ENCODE measurements at regions not wholly inside any gene's neighbourhood (a gene's known extent, or its start where the extent isn't known, plus 50 kb on each side); places are given as distances from the start of the nearest gene placed in this dataset.

DNA sequence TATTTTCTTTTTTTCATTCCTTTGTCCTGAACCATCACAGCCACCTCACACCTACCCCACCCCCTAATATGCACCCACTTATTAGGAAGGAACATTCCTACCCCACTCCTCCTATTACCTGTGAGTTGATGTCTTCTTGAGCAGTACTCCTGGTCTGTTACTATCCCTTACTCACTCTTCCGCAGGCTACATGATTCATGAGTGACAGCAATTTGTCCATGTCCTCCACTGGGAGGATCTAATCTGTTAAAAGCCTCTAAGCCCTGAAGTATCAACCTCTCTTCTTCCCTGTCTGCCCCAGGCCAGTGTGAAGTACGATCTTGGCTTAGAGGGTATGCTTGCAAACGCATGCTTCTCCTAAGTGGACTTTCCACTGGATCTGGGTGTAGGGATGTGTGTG, 75.6 kb upstream of the RFX8 start:
- no peak for DNase-seq

DNA sequence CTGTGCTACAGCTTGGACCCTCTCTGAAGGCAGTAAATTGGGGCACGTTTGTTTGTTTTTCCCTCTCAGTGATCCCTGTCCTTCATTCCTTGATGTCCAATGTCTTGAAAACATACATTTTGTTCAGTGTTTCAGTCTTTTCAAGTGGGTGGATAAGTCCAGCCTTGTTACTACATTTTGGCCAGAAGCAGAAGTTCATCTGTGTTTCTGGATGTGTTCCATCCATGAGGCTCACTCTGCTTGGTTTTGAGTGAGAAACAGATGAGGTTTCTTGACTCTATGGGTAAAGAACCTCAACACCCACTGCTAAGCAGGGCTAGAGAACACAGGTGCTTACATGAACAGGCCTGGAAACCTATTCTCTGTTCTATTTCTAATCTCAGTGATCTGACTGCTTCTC, 74.5 kb upstream of the RFX8 start:
- no peak for DNase-seq

DNA sequence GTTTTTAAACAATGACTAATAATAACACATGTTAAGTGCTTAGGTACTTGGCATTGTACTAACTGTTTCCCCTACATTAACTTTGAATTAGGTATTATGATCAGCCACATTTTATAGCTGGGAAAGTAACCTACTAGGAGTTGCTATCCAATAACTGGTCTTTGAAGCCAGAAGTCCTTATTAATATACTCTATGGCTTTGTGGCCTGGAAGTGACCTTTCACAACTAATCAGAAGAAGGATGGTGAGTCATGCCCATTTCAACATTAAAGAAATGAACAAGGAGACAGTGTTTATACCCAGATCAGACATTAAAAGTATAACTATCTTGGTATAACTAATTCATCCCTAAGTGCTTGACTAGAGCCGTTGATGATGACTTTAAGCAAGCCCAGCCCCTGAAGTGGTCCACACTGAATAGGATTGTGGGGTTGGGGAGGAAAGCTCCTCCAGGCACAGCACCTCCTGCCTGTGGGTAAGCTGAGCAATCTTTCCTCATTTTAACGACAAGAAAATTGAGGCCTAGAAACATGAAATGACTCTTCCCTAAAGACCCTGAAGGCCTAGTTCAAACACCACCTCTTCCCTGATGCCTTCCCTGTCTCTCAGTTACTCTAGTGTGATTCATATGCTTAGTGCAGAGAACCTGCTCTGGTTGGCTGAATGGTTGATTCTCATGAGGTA, 71.6 kb upstream of the RFX8 start:
- DNase-seq = no peak

DNA sequence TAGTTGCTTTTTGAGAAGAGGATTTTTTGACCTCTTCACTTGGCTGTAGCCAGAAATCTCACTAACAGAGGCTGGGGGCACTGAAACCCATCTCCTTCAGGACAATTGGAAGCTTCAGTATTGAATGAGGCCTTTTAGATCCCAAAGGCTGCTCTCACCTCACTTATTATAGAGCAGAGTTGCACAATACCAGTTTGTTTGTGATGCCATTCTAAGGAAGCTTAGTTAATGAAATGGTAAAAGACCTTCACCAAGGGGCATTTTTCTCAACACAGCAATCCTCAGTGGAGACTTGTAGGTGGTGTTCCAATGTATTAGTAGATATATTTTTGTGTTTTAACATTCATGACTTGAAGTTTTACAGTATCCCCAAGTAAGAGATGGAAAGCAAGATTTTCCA, 71.0 kb upstream of the RFX8 start:
- no peak for DNase-seq

DNA sequence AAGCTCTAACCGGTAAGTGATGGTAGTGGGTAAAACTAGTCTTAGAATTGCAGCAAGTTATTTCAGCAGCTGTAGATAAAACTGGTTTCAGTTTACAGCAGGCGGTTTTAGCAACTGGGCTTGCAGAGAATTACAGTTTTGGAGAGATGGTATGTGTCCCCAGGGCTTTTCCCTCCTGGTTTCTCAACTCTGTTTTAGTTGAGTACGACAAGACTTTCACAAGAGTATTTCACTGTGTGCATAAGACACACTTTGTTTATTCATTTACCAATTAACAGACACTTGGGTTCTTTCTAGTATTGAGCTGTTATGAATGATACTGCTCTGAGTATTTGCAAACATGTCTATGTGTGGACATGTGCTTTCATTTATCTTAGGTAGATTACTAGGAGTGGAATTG, 65.6 kb upstream of the RFX8 start:
- DNase-seq = no peak

DNA sequence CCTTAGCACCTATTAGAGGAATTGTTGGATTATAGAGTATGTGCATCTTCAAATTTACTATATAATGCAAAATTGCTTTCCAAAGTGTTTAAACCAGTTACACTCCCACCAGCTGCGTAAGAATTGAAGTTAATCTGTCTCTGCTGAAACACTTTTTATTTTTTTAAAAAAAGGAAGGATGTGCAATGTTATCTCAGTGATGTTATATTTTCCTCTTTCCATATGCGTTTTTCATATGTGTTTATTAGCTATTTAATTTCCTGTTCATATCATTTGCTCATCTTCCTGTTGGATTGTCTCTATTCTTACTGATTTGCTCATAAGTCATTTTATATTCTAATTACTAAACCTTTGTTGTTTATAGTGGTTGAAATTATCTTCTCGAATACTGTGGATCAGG, 63.2 kb upstream of the RFX8 start:
- no peak for DNase-seq

DNA sequence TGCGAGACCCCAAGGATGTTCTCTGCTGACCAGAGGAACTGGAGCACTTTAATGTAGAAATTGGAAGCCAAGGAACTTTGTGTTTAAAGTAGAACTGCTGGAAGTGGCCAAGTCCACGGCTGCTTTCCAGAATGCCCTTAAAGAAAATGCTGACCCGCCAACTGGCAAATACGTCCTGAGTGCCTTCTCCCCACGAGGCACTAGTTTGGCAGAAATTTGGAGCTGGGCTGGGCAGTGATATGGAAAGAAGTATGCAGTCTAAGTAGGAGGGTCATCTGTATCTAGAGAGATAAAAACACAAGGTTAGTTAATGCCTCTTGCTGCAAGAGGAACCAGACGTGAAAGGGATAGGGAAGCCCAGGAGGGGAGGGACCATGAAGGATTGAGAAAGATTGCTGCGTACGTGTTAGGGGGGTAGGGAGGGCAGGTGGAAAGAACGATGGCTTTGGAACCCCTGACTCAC, 59.3 kb upstream of the RFX8 start:
- DNase-seq = no peak

DNA sequence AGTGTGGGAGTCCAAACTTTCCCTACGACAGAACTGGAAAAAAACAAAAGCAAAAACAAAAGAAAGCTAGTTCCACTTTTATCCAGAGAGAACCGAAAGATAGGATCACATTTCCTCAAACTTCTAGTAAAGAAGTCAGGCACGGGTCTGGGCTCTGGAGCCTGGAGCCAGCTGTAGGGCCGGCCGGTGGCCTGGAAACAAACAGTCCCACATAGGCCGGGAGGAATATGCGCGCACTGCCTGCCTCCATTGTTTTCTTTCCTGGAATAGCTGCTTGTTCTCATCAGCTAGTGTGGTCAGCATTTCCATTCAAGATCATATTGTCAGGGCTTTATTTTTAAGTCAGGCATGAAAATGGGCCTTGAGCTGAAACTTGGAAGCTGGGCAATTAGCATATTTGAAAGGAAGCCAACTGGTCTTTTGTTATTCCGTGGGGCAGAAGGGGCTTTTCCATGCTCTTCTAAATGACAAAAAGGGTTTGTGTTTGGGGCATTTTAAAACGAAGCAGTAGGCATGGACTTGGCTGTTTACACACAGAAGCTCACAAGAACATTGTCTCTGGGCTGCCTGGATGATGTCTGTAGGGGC, 58.7 kb upstream of the RFX8 start:
- DNase-seq = no peak

DNA sequence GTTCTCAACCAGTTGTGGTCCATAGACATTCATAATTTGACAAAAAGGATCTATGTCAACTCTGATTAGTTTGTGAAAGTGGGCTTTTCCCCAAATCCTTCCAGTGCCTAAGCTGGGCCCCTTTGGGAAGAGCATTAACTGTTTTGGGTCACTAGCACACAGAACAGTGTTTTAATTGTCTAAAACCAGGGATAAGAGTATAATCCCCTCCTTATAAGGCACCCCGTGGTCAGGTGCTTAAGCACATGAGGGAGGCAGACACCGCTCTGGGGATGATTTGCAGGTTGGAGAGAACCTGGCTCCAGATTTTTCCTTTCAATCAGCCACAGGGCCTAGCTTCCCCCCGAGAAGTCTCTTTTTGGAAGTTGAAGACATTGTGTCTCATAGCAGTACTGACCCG, 53.6 kb upstream of the RFX8 start:
- DNase-seq = no peak

DNA sequence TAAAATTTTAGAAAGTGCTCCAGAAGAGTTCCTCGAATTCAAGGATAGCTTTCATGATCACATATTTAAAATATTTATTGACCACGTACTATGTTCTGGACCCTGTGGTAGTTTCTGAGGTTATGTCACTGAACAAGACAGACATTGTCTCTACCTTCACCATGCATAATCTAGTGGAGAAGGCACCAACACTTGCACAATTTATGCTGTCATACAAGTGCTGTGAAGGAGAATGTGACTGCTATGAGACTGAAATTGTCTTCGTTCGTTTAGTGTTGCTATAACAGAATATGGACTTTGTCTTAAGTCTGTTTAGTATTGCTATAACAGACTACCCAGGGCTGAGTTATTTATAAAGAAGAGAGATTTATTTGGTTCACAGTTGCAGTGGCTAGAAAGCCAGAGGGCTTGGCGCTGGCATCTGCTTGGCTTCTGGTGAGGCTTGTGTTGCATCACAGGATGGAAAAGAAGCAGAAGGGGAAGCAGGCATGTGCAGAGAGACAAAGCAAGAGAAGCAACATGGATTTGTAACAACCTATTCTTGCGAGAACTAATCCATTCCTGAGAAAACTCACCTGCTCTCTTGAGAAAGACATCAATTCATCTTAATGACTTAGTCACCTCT, 50.0 kb upstream of the RFX8 start:
- DNase-seq = no peak

All from SHP77 (cell line).